Smooth muscle cell (in vitro differentiated cells): ENCODE measurements at regions not wholly inside any gene's neighbourhood (a gene's known extent, or its start where the extent isn't known, plus 50 kb on each side); places are given as distances from the start of the nearest gene placed in this dataset.

Experiments
- DNase-seq: peaks from one replicate; lab custom pipeline; 2025; ENCODE audit not compliant: unreplicated experiment; lab: John Stamatoyannopoulos, UW
- H2AFZ ChIP-seq: fragments of 200-600 bp; sonication (generic); 2 replicates; pipeline ENCODE4 v1.6.0; 2016; ENCODE audit warnings: antibody characterized with exemption, low read depth, mild to moderate bottlenecking
- H3F3A ChIP-seq: fragments of 200-600 bp; sonication (generic); 2 replicates; pipeline ENCODE4 v1.6.0; 2017; ENCODE audit warnings: antibody characterized with exemption, low read depth
- H3K27ac ChIP-seq: fragments of 200-600 bp; sonication (generic); 2 replicates; pipeline ENCODE4 v1.5.1; 2016; ENCODE audit warnings: low read depth, mild to moderate bottlenecking
- H3K27me3 ChIP-seq: fragments of 200-600 bp; sonication (generic); 2 replicates; pipeline ENCODE4 v1.6.1; 2016; ENCODE audit warnings: low read depth, mild to moderate bottlenecking
- H3K36me3 ChIP-seq: fragments of 200-600 bp; sonication (generic); 2 replicates; pipeline ENCODE4 v1.5.1; 2016; ENCODE audit warnings: low read depth
- H3K4me1 ChIP-seq: fragments of 200-600 bp; sonication (generic); 2 replicates; pipeline ENCODE4 v1.5.1; 2016; ENCODE audit warnings: low read depth
- H3K4me2 ChIP-seq: fragments of 200-600 bp; sonication (generic); 2 replicates; pipeline ENCODE4 v1.6.0; 2016; ENCODE audit warnings: mild to moderate bottlenecking
- H3K4me3 ChIP-seq: fragments of 200-600 bp; sonication (generic); 2 replicates; pipeline ENCODE4 v1.5.1; 2016; ENCODE audit warnings: mild to moderate bottlenecking
- H3K79me2 ChIP-seq: fragments of 200-600 bp; sonication (generic); 2 replicates; pipeline ENCODE4 v1.6.0; 2016; ENCODE audit warnings: low read depth, mild to moderate bottlenecking
- H3K9ac ChIP-seq: fragments of 200-600 bp; sonication (generic); 2 replicates; pipeline ENCODE4 v1.6.0; 2016; ENCODE audit warnings: low read depth
- H3K9me3 ChIP-seq: fragments of 200-600 bp; sonication (generic); replicated peaks from 2 replicates; pipeline ENCODE4 v1.5.1; 2016; ENCODE audit warnings: low read depth
- H4K20me1 ChIP-seq: fragments of 200-600 bp; sonication (generic); 2 replicates; pipeline ENCODE4 v1.6.0; 2016; ENCODE audit warnings: low read depth
- CTCF ChIP-seq: fragments of 200-600 bp; sonication (generic); IDR thresholded peaks from 2 replicates; pipeline ENCODE4 v1.5.1; 2017; ENCODE audit warnings: borderline replicate concordance, mild to moderate bottlenecking, antibody characterized with exemption; ENCODE audit not compliant: insufficient read depth, poor library complexity, severe bottlenecking
- WGBS: methylation state at CpG from one replicate; pipeline ENCODE4 v1.1.7; 2016; ENCODE audit warnings: low lambda C conversion rate; 5-methylcytosine and 5-hydroxymethylcytosine counted together

- no peak for DNase-seq
- no peak overlapping the region for H3K9ac ChIP-seq
- no peaks in the 10 kb centered on the region for H3F3A ChIP-seq
- H3K27ac ChIP-seq, result no peak overlapping the region
- H3K4me1 ChIP-seq, result peaks cover under 1% of the 10 kb centered on the region
- 10% methylated on average over 1 of the region's 1 CpG for WGBS
- H3K9me3 ChIP-seq, result no peaks in the 10 kb centered on the region
- H3K4me2 ChIP-seq, result no peak overlapping the region
- H2AFZ ChIP-seq, result no peak overlapping the region
- H4K20me1 ChIP-seq, result no peaks in the 10 kb centered on the region
- H3K79me2 ChIP-seq, result no peaks in the 10 kb centered on the region
- H3K4me3 ChIP-seq, result no peak overlapping the region
- no peak for TF ChIP-seq CTCF
- H3K27me3 ChIP-seq, result no peaks in the 10 kb centered on the region
- H3K36me3 ChIP-seq, result no peaks in the 10 kb centered on the region
These were observed 187.3 kb upstream of the CHST9 start for GRCh38 chr18:27372386-27372785.

DNA sequence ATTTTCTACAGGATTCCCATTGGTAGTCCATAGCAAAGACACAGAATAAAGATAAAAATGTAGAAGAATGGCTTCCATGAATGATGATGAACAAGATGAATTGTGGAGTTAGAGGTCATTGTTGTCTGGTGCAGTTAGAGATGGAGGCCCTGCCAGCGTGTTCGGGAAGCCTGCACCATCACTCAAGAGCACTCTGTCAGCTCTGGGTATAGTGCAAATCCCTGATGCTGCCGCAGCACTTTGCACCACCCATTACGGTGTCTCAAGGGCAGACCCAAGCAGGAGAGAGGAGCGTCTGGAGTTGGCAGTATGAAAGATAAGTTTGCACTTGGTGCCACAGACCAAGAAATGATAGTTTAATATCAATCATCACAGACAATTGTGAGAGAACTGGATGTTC lies 181.6 kb upstream of the CHST9 start:
- Histone ChIP-seq H3K4me3 (no peak overlapping the region), H2AFZ (no peak overlapping the region), H4K20me1 (no peaks in the 10 kb centered on the region), H3K4me2 (no peak overlapping the region), H3F3A (no peaks in the 10 kb centered on the region), H3K9me3 (no peaks in the 10 kb centered on the region), H3K9ac (no peak overlapping the region), H3K36me3 (no peaks in the 10 kb centered on the region), H3K79me2 (no peaks in the 10 kb centered on the region), H3K27me3 (no peaks in the 10 kb centered on the region), H3K27ac (no peak overlapping the region), H3K4me1 (no peaks in the 10 kb centered on the region)
- no peak for TF ChIP-seq CTCF
- DNase-seq, result no peak
- 88% methylated on average over 5 of the region's 5 CpGs for WGBS

DNA sequence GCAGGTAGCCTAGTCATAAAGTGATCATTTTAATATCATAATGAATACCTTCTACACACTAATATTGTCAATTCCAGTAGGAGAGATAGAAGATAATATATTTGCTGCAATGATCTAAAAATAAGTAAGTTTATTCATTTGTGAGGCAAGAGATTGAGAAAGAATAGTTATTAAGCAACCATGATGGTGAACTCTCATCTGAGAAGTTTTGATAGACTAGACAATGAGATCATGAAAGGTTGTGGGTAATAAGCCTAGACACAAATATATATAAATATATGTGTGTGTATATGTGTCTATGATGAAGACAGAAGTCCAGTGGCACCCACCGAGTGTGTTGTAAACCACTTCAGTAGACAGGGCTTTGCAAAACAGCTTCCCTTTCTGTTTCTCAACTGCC lies 181.0 kb upstream of the CHST9 start:
- H3K4me1 ChIP-seq, result no peaks in the 10 kb centered on the region
- TF ChIP-seq CTCF, result no peak
- H3F3A ChIP-seq, result no peaks in the 10 kb centered on the region
- H3K27me3 ChIP-seq, result no peaks in the 10 kb centered on the region
- no peaks in the 10 kb centered on the region for H3K79me2 ChIP-seq
- no peaks in the 10 kb centered on the region for H4K20me1 ChIP-seq
- no peak for DNase-seq
- WGBS, result 75% methylated on average over 1 of the region's 1 CpG
- no peak overlapping the region for H3K4me3 ChIP-seq
- no peak overlapping the region for H2AFZ ChIP-seq
- H3K4me2 ChIP-seq, result no peak overlapping the region
- H3K9ac ChIP-seq, result no peak overlapping the region
- H3K9me3 ChIP-seq, result no peaks in the 10 kb centered on the region
- H3K27ac ChIP-seq, result no peak overlapping the region
- H3K36me3 ChIP-seq, result no peaks in the 10 kb centered on the region

- Histone ChIP-seq H3K4me1 (no peaks in the 10 kb centered on the region), H3K36me3 (no peaks in the 10 kb centered on the region), H3K27ac (no peak overlapping the region), H3K9ac (no peak overlapping the region), H3F3A (no peaks in the 10 kb centered on the region), H3K4me2 (no peak overlapping the region), H3K4me3 (no peak overlapping the region), H3K27me3 (no peaks in the 10 kb centered on the region), H2AFZ (no peak overlapping the region), H3K79me2 (no peaks in the 10 kb centered on the region), H3K9me3 (no peaks in the 10 kb centered on the region), H4K20me1 (no peaks in the 10 kb centered on the region)
- DNase-seq, result no peak
- TF ChIP-seq CTCF, result peak; percentile 31
These were observed 178.8 kb upstream of the CHST9 start for GRCh38 chr18:27363872-27364271.
